ENCODE measurements at regions not wholly inside any gene's neighbourhood (a gene's known extent, or its start where the extent isn't known, plus 50 kb on each side); places are given as distances from the start of the nearest gene placed in this dataset.

DNA sequence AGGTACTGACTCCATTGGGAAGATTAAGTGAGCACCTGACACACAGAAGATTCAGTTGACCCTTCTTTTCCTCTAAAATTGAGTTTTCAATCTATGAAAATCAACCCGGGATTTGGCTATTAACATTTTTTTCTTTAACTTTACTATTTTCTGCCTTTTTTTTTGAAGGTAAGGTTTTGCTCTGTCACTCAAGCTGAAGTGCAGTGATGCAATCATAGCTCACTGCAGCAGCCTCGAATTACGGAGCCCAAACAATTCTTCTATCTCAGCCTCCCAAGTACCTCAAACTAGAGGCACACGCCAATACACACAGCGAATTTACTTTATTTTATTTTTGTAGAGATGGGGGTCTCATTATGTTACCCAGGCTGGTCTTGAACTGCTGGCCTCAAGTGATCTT lies 1029.5 kb downstream of the MCTP2 start:
- TF ChIP-seq, protein P1, sequence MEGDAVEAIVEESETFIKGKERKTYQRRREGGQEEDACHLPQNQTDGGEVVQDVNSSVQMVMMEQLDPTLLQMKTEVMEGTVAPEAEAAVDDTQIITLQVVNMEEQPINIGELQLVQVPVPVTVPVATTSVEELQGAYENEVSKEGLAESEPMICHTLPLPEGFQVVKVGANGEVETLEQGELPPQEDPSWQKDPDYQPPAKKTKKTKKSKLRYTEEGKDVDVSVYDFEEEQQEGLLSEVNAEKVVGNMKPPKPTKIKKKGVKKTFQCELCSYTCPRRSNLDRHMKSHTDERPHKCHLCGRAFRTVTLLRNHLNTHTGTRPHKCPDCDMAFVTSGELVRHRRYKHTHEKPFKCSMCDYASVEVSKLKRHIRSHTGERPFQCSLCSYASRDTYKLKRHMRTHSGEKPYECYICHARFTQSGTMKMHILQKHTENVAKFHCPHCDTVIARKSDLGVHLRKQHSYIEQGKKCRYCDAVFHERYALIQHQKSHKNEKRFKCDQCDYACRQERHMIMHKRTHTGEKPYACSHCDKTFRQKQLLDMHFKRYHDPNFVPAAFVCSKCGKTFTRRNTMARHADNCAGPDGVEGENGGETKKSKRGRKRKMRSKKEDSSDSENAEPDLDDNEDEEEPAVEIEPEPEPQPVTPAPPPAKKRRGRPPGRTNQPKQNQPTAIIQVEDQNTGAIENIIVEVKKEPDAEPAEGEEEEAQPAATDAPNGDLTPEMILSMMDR (IDR thresholded peaks at IDR 0.05; ENCODE audit: low read depth, low read length), result no peak
- H3K4me3 ChIP-seq (ENCODE audit: low read depth, low read length), result no peak overlapping the region

DNA sequence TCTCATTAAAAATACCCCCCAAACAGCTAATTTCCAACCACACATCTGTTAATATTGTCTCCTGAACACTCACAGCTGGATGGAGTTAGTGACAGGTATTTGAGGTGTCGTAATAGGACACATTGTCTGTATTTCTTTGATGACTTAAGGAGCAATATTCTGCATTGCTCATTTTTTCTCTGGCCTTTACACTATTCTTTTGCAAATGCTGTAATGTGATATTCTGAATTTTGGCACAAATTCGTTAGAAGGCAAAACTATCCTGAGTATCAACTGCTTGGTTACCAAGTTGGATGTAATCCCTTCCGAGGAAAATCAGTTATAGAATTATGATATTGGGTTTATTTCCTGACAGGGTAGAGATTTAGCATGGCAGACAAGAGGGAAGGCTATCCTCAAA lies 1030.2 kb downstream of the MCTP2 start:
- H3K4me3 ChIP-seq (ENCODE audit: low read depth, low read length), result no peak overlapping the region
- TF ChIP-seq, protein P1 (IDR thresholded peaks at IDR 0.05; ENCODE audit: low read depth, low read length), result no peak

DNA sequence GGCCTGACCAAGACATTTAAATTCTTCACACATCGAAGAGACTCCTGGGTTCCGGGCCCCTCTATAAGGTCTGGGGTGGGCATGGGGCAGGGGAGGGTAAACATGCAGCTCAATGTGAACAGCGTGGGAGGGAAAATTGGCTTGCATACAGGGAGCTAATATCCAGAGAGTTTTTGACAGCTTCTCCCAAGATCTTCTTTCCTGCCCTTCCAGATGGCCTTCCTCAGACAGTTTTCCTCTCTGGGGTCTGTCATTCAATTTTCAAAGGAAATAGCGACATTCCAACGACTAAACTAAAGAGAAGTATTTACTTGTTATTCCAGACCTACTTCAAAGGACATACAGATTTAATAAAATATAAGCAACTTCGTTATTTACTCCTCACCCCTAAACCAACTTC lies 1030.6 kb downstream of the MCTP2 start:
- TF ChIP-seq, protein P1 (IDR thresholded peaks at IDR 0.05; ENCODE audit: low read depth, low read length), result no peak
- H3K4me3 ChIP-seq (ENCODE audit: low read depth, low read length), result no peak overlapping the region

DNA sequence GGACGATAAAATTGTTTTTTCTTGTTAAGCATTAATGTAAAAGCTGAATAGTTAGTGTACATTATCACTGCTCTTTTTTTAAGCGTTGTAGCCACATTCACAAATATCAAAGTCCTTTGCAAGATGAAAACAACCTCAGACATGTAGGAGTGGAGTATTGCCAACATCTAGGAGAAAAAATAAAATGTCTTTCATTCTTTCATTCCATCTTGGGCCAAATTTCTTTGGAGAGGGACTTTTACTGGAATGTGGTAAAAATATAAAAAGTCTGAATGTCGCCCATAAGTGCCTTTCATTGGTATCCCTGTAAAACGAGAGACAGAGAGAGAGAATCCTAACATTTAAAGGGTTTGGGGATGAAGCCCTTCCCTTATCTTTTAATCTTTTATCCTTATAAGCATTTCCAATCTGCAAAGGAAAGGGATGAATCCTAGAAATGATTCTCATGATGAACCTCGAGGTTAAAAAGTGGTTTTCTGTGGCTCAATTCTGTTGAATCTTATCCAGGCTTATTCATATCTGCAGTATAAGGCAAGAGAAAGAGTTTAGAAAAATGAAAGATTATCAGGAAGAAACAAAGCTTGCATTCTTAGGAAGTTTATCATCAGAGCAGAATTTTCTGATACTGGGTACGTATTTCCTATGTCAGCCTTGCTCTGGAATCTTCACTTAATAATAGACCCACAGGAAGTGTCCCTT lies 1031.7 kb downstream of the MCTP2 start:
- TF ChIP-seq, protein P1 (IDR thresholded peaks at IDR 0.05; ENCODE audit: low read depth, low read length), result no peak
- no peak overlapping the region for H3K4me3 ChIP-seq (ENCODE audit: low read depth, low read length)

DNA sequence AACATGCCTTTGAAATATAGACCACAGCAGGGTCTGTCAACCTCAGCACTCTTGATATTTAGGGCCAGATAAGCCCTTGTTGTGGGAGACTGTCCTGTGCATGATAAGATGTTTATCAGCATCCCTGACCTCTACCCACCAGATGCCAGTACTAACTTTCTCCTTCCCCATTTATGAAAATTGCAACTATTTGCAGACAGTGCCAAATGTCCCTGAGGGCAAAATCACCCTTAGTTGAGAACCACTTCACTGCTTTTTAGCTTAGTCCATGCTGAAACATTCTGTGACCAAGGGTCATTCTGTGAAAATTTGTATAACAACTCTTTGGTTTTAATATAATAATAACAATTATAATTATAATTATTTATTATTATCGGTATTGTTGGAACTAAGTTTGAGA lies 1032.4 kb downstream of the MCTP2 start:
- TF ChIP-seq, protein P1 (IDR thresholded peaks at IDR 0.05; ENCODE audit: low read depth, low read length), result no peak
- H3K4me3 ChIP-seq (ENCODE audit: low read depth, low read length), result no peak overlapping the region

DNA sequence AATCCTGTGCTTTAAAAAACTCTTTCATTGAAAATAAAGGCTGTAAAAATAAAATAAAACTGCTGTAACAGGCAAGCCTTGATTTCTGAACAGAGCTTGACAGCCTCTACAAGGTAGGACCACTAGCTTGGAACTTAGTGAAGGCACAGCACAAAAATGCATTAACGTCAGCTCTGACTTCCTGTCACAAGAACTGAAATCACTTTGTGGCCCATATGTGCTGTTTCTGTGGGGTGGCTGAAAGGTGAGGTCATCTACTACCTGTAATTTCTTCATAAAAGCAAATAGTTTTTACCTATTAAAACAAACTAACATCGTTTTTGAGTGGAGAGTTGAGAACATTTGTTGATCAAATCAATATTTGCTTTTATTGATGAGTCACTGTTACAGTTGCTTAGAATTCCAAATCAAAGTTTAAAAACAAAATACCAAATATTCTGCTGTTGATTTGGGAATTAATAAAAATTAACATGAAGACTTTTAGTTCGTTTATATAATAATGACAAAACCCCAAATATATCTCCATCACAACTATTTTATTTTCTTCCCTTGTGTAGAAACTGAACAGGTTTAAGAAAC lies 1034.1 kb downstream of the MCTP2 start:
- no peak overlapping the region for H3K4me3 ChIP-seq (ENCODE audit: low read depth, low read length)
- TF ChIP-seq, protein P1 (IDR thresholded peaks at IDR 0.05; ENCODE audit: low read depth, low read length), result no peak

DNA sequence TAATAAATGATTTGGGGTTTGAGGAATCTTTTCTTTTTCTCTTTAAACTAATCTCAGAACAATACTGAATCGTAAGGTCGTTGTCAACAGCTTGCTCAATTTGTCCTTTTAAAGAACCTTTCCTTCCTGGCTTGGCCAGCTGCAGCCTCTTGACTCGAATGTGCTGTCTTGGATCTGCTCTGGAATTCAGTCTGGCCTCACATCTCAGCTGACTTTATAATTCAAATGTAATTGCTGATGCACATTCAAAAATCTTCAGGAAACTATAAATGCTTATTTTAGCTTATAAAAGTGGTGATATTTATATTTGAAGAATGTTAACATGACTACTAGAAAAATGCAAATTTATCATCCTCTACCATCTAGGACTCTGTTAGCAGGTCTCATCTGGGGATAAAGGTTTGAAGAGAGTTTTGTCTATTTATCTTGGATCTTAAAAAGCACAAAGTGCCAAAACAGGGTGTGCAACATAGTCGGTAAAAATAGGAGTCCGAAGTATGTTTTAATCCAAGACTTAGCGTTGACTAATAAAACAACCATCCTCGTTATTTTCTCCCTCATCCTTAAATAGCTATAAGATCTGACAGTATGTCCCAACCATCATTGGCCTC lies 1035.2 kb downstream of the MCTP2 start:
- TF ChIP-seq, protein P1 (IDR thresholded peaks at IDR 0.05; ENCODE audit: low read depth, low read length), result no peak
- no peak overlapping the region for H3K4me3 ChIP-seq (ENCODE audit: low read depth, low read length)
